ENCODE measurements at regions not wholly inside any gene's neighbourhood (a gene's known extent, or its start where the extent isn't known, plus 50 kb on each side); places are given as distances from the start of the nearest gene placed in this dataset.

DNA sequence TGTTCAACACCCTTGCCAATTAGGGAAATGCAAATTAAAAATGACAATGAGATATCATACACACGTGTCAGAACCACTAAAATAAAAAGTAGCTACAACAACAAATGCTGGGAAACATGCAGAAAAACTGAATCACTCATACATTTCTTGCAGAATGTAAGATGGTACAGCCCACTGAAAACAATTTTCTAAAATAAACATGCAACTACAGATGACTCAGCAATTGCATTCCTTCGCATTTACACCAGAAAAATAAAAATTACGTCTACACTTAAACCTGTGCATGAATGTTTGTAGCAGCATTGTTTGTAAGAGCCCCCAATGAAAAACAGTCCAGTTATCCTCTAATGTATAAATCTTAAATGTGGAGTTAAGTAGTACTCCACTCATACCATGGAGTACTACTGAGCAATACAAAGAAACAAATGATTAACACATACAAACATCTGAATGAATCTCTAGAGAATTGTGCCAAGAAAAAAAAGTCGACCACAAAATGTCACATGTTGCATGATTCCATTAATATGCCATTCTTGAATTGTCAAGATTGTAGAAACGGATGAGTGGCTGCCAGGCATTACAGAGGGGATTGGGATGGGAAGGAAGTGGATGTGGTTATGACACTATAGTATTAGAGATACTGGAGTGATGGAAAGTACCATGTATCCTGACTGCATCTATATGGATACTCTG is 134.6 kb upstream of the NPSR1 start:
- H2BK12ac ChIP-seq (ENCODE audit: low read depth, low read length) = no peak overlapping the region
- TF ChIP-seq SP2 (IDR thresholded peaks at IDR 0.05; ENCODE audit: low read length) = no peak
- TF ChIP-seq RBBP5 (IDR thresholded peaks at IDR 0.05; ENCODE audit: borderline replicate concordance, low read depth, low read length) = no peak
- TF ChIP-seq SRF (IDR thresholded peaks at IDR 0.05; ENCODE audit: low read depth, low read length) = no peak
- TF ChIP-seq ZNF274 (IDR thresholded peaks at IDR 0.05; ENCODE audit: borderline replicate concordance, extremely low read depth, low read length) = no peak
- TF ChIP-seq, protein P1, sequence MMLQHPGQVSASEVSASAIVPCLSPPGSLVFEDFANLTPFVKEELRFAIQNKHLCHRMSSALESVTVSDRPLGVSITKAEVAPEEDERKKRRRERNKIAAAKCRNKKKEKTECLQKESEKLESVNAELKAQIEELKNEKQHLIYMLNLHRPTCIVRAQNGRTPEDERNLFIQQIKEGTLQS (IDR thresholded peaks at IDR 0.05; ENCODE audit: insufficient read depth, low read depth, low read length) = no peak
- TF ChIP-seq SIX5 (IDR thresholded peaks at IDR 0.05; ENCODE audit: low read depth, low read length) = no peak
- TF ChIP-seq TAF7 (optimal IDR thresholded peaks at IDR 0.05; ENCODE audit: borderline replicate concordance, low read depth, low read length) = no peak
- no peak for TF ChIP-seq KDM5A (IDR thresholded peaks at IDR 0.05; ENCODE audit: low read length)
- TF ChIP-seq TBP (IDR thresholded peaks at IDR 0.05; ENCODE audit: low read depth, low read length) = no peak
- no peak for TF ChIP-seq BCL11A (IDR thresholded peaks at IDR 0.05; ENCODE audit: low read depth in 2 of 2, low read length in 2 of 2)
- H2AFZ ChIP-seq (ENCODE audit: low read length) = no peak overlapping the region
- ChIA-PET CTCF (ENCODE audit: partially characterized antibody) (no interaction called here), POLR2A (ENCODE audit: partially characterized antibody) (no interaction called here)
- FAIRE-seq (no peak), DNase-seq (ENCODE audit: low read depth in 1 of 2, low spot score in 2 of 2) (no peak)
- H3K4me2 ChIP-seq (ENCODE audit: insufficient read depth in 1 of 2, low read depth in 2 of 2, low read length in 2 of 2) = no peak overlapping the region
- no peak overlapping the region for H3K9ac ChIP-seq (replicated peaks in 1 of 4; ENCODE audit: extremely low read depth in 1 of 4, low read depth in 3 of 4, low read length in 3 of 4)
- H3K56ac ChIP-seq (replicated peaks; ENCODE audit: insufficient read length, low read depth, low read length) = no peak overlapping the region
- H2BK5ac ChIP-seq (ENCODE audit: low read depth, low read length) = no peak overlapping the region
- no peak overlapping the region for H3K27ac ChIP-seq (ENCODE audit: low read depth, low read length)
- H3K4me3 ChIP-seq (ENCODE audit: extremely low read depth in 1 of 4, insufficient read depth in 2 of 4, low read depth in 3 of 4, low read length in 4 of 4) = no peak overlapping the region
- no peak overlapping the region for H2BK15ac ChIP-seq (ENCODE audit: low read length)
- H3K79me1 ChIP-seq (ENCODE audit: low read depth, low read length) = no peaks in the 10 kb centered on the region
- H3K4me1 ChIP-seq (replicated peaks in 1 of 4; ENCODE audit: control insufficient read depth in 3 of 4, insufficient read depth in 4 of 4, low read length in 3 of 4) = no peaks in the 10 kb centered on the region
- H3K23me2 ChIP-seq (ENCODE audit: low read depth, low read length) = no peaks in the 10 kb centered on the region
- no peak overlapping the region for H3K23ac ChIP-seq (ENCODE audit: insufficient read length)
- H2AK5ac ChIP-seq (ENCODE audit: low read depth, low read length) = no peak overlapping the region
- no peaks in the 10 kb centered on the region for H3K79me2 ChIP-seq (ENCODE audit: control insufficient read depth in 1 of 2, insufficient read depth in 2 of 2, low read length in 2 of 2)
- H3K18ac ChIP-seq (ENCODE audit: extremely low read depth, low read length) = no peak overlapping the region
- H2BK20ac ChIP-seq (ENCODE audit: low read length) = no peak overlapping the region
- no peak overlapping the region for H3K4ac ChIP-seq (replicated peaks; ENCODE audit: insufficient read length, low read depth, low read length)
- WGBS, 2 experiments (ENCODE audit: extremely low coverage in 1 of 2, insufficient coverage in 1 of 2, insufficient read length in 1 of 2, insufficient replicate concordance in 2 of 2, low coverage in 1 of 2, low lambda C conversion rate in 2 of 2, missing lambda C conversion rate in 1 of 2) = 94% methylated on average over 5 of the region's 5 CpGs; no CpG with 5 or more reads in 1 of the 2 experiments
- no peak overlapping the region for H4K5ac ChIP-seq (ENCODE audit: insufficient read length, low read depth, low read length)
- no peak overlapping the region for H2BK120ac ChIP-seq (replicated peaks; ENCODE audit: low read depth, low read length)
- no peak overlapping the region for H4K8ac ChIP-seq (ENCODE audit: extremely low read depth, insufficient read depth, low read length)
- H3K14ac ChIP-seq (ENCODE audit: insufficient read length) = no peak overlapping the region
- H3K36me3 ChIP-seq (ENCODE audit: control insufficient read depth in 2 of 4, insufficient read depth in 4 of 4, low read length in 3 of 4) = no peaks in the 10 kb centered on the region
- no peaks in the 10 kb centered on the region for H3K27me3 ChIP-seq (replicated peaks in 1 of 4; ENCODE audit: control insufficient read depth in 3 of 4, extremely low read depth in 1 of 4, insufficient read depth in 3 of 4, low read length in 3 of 4)
- no peak overlapping the region for H4K91ac ChIP-seq (replicated peaks; ENCODE audit: insufficient read length, low read length)
- H3K9me3 ChIP-seq (ENCODE audit: insufficient read depth in 2 of 2, low read depth in 1 of 2, low read length in 1 of 2) = peaks cover 0 to 6% of the 10 kb centered on the region in 2 experiments; a peak in 2 of 4 replicates
- no peaks in the 10 kb centered on the region for H4K20me1 ChIP-seq (replicated peaks in 1 of 2; ENCODE audit: control insufficient read depth in 1 of 2, insufficient read depth in 2 of 2, low read length in 2 of 2)

Measured in H1 (cell line).